ENCODE measurements at regions not wholly inside any gene's neighbourhood (a gene's known extent, or its start where the extent isn't known, plus 50 kb on each side); places are given as distances from the start of the nearest gene placed in this dataset.

GRCh38 chr4:79255793-79256192, 70.1 kb downstream of the NAA11 start:
- Histone ChIP-seq H3K27me3 (ENCODE audit: insufficient read depth, low read depth) (no peaks in the 10 kb centered on the region), H2AFZ (ENCODE audit: low read depth) (no peak overlapping the region), H3K36me3 (ENCODE audit: insufficient read depth) (no peaks in the 10 kb centered on the region), H3K4me3 (IDR thresholded peaks at IDR 0.05; ENCODE audit: insufficient read depth, low read depth, low read length) (no peak overlapping the region), H4K20me1 (ENCODE audit: insufficient read depth) (no peaks in the 10 kb centered on the region), H3K4me1 (ENCODE audit: low read depth, poor library complexity, severe bottlenecking) (no peaks in the 10 kb centered on the region), H3K4me2 (no peak overlapping the region), H3K79me2 (ENCODE audit: insufficient read depth, low read depth) (no peaks in the 10 kb centered on the region), H3K9ac (no peak overlapping the region), H3K27ac (no peak overlapping the region)
- TF ChIP-seq CTCF (conservative IDR thresholded peaks at IDR 0.05; ENCODE audit: low read depth, low read length) = no peak

- no peak overlapping the region for H3K4me2 ChIP-seq
- no peak overlapping the region for H3K27ac ChIP-seq
- H3K27me3 ChIP-seq (ENCODE audit: insufficient read depth, low read depth) = no peaks in the 10 kb centered on the region
- H3K4me1 ChIP-seq (ENCODE audit: low read depth, poor library complexity, severe bottlenecking) = no peaks in the 10 kb centered on the region
- H4K20me1 ChIP-seq (ENCODE audit: insufficient read depth) = no peaks in the 10 kb centered on the region
- H3K79me2 ChIP-seq (ENCODE audit: insufficient read depth, low read depth) = no peaks in the 10 kb centered on the region
- H2AFZ ChIP-seq (ENCODE audit: low read depth) = no peak overlapping the region
- H3K9ac ChIP-seq = no peak overlapping the region
- H3K36me3 ChIP-seq (ENCODE audit: insufficient read depth) = no peaks in the 10 kb centered on the region
- no peak overlapping the region for H3K4me3 ChIP-seq (IDR thresholded peaks at IDR 0.05; ENCODE audit: insufficient read depth, low read depth, low read length)
- TF ChIP-seq CTCF (conservative IDR thresholded peaks at IDR 0.05; ENCODE audit: low read depth, low read length) = no peak
Measured at GRCh38 chr4:79253924-79254323, 71.9 kb downstream of the NAA11 start.

- H2AFZ ChIP-seq (ENCODE audit: low read depth) = no peak overlapping the region
- H3K36me3 ChIP-seq (ENCODE audit: insufficient read depth) = no peaks in the 10 kb centered on the region
- H3K4me1 ChIP-seq (ENCODE audit: low read depth, poor library complexity, severe bottlenecking) = no peaks in the 10 kb centered on the region
- no peak overlapping the region for H3K9ac ChIP-seq
- H3K27me3 ChIP-seq (ENCODE audit: insufficient read depth, low read depth) = no peaks in the 10 kb centered on the region
- no peak overlapping the region for H3K27ac ChIP-seq
- no peak overlapping the region for H3K4me3 ChIP-seq (IDR thresholded peaks at IDR 0.05; ENCODE audit: insufficient read depth, low read depth, low read length)
- no peak overlapping the region for H3K4me2 ChIP-seq
- no peaks in the 10 kb centered on the region for H3K79me2 ChIP-seq (ENCODE audit: insufficient read depth, low read depth)
- no peak for TF ChIP-seq CTCF (conservative IDR thresholded peaks at IDR 0.05; ENCODE audit: low read depth, low read length)
- no peaks in the 10 kb centered on the region for H4K20me1 ChIP-seq (ENCODE audit: insufficient read depth)
Measured at GRCh38 chr4:79253168-79253567, 72.7 kb downstream of the NAA11 start.

- no peaks in the 10 kb centered on the region for H3K79me2 ChIP-seq (ENCODE audit: insufficient read depth, low read depth)
- no peak overlapping the region for H3K9ac ChIP-seq
- no peak overlapping the region for H3K4me3 ChIP-seq (IDR thresholded peaks at IDR 0.05; ENCODE audit: insufficient read depth, low read depth, low read length)
- no peak overlapping the region for H3K4me2 ChIP-seq
- H4K20me1 ChIP-seq (ENCODE audit: insufficient read depth) = no peaks in the 10 kb centered on the region
- H3K4me1 ChIP-seq (ENCODE audit: low read depth, poor library complexity, severe bottlenecking) = no peaks in the 10 kb centered on the region
- H3K36me3 ChIP-seq (ENCODE audit: insufficient read depth) = no peaks in the 10 kb centered on the region
- H3K27me3 ChIP-seq (ENCODE audit: insufficient read depth, low read depth) = no peaks in the 10 kb centered on the region
- no peak overlapping the region for H2AFZ ChIP-seq (ENCODE audit: low read depth)
- TF ChIP-seq CTCF (conservative IDR thresholded peaks at IDR 0.05; ENCODE audit: low read depth, low read length) = no peak
- no peak overlapping the region for H3K27ac ChIP-seq
Measured at GRCh38 chr4:79250887-79251286, 75.0 kb downstream of the NAA11 start.
